ENCODE measurements at regions not wholly inside any gene's neighbourhood (a gene's known extent, or its start where the extent isn't known, plus 50 kb on each side); places are given as distances from the start of the nearest gene placed in this dataset.
"Not testable (repeated sequence)": the region's sequence is repeated elsewhere in the genome, so short reads cannot be mapped to it uniquely, and the experiment has no call there.

- no peak for DNase-seq
Observed at GRCh38 chr5:126269511-126269910, 153.7 kb upstream of the GRAMD2B start.

- DNase-seq, result no peak
Observed at GRCh38 chr5:126271141-126271540, 152.1 kb upstream of the GRAMD2B start.

- DNase-seq, result no peak
Observed at GRCh38 chr5:126274076-126274762, 149.0 kb upstream of the GRAMD2B start.

GRCh38 chr5:126274763-126275125, 148.5 kb upstream of the GRAMD2B start:
- no peak for DNase-seq

- no peak for DNase-seq
Observed at GRCh38 chr5:126277762-126278161, 145.4 kb upstream of the GRAMD2B start.

GRCh38 chr5:126280343-126280742, 142.9 kb upstream of the GRAMD2B start:
- no peak for DNase-seq

- DNase-seq, result no peak
Observed at GRCh38 chr5:126280846-126281245, 142.4 kb upstream of the GRAMD2B start.

- DNase-seq, result no peak
Observed at GRCh38 chr5:126284977-126285696, 138.1 kb upstream of the GRAMD2B start.

GRCh38 chr5:126296121-126296520, 127.1 kb upstream of the GRAMD2B start:
- not testable (repeated sequence) for DNase-seq

GRCh38 chr5:126300293-126300692, 122.9 kb upstream of the GRAMD2B start:
- DNase-seq, result no peak

- no peak for DNase-seq
Observed at GRCh38 chr5:126301056-126301455, 122.2 kb upstream of the GRAMD2B start.

- no peak for DNase-seq
Observed at GRCh38 chr5:126309860-126310259, 113.3 kb upstream of the GRAMD2B start.

GRCh38 chr5:126311766-126312165, 111.4 kb upstream of the GRAMD2B start:
- no peak for DNase-seq

GRCh38 chr5:126315341-126315740, 107.9 kb upstream of the GRAMD2B start:
- no peak for DNase-seq

GRCh38 chr5:126332326-126332725, 90.9 kb upstream of the GRAMD2B start:
- no peak for DNase-seq

- no peak for DNase-seq
Observed at GRCh38 chr5:126334760-126335159, 88.4 kb upstream of the GRAMD2B start.

- DNase-seq, result no peak
Observed at GRCh38 chr5:126335886-126336285, 87.3 kb upstream of the GRAMD2B start.

GRCh38 chr5:126338635-126339034, 84.6 kb upstream of the GRAMD2B start:
- DNase-seq, result no peak

- peak; percentile 27 for DNase-seq
Observed at GRCh38 chr5:126339215-126339805, 83.9 kb upstream of the GRAMD2B start.

- no peak for DNase-seq
Observed at GRCh38 chr5:126341906-126342630, 81.1 kb upstream of the GRAMD2B start.

- DNase-seq, result no peak
Observed at GRCh38 chr5:126348855-126349635, 74.2 kb upstream of the GRAMD2B start.

GRCh38 chr5:126351153-126351552, 72.1 kb upstream of the GRAMD2B start:
- no peak for DNase-seq

All from right kidney (tissue), 1 donor.